Heart left ventricle (tissue), 13 donors: ENCODE measurements at regions not wholly inside any gene's neighbourhood (a gene's known extent, or its start where the extent isn't known, plus 50 kb on each side); places are given as distances from the start of the nearest gene placed in this dataset.

Experiments
- POLR2A ChIP-seq, 2 donors: fragments of 450-650 bp; IDR thresholded peaks; one replicate each; pipeline ENCODE4 v1.6.1; 2017; ENCODE audit warnings: antibody characterized with exemption in 2 of 2, mild to moderate bottlenecking in 2 of 2, moderate library complexity in 2 of 2
- TF ChIP-seq, protein P1 (sequence below), 12 donors: fragments of 200-600 bp; sonication (generic) in 4 of 12; IDR thresholded peaks; one replicate each; pipeline versions ENCODE4 v1.5.0 to v1.8.0; 2018 to 2022; ENCODE audit warnings: antibody characterized with exemption in 12 of 12, mild to moderate bottlenecking in 5 of 12
- donor health status: ischemic (EF 13 %, LVEDD 7.1; RV severe dilation, severe dysfunction).
- donor health status: DM: no; HTN: yes; CAD: no.
- donor health status: DM: no; HTN: no; CAD: no.
- donor health status: ischemic (EF 25% LVEDD 6.9; RV normal size, moderate dysfunction).
- donor health status: ischemic (EF 25% LVEDD 5.7; RV mildly dilated, moderate dysfunction).
- donor health status: ischemic (EF 35%, LVEDD 5.7; RV mildly dilated, moderate dysfunction).
- donor health status: nonischemic (EF 11% LVEDD 7.7; RV severe dilation, severe dysfunction).
- donor health status: DM: yes; HTN: yes; CAD: no.
- donor health status: PGD.
- donor health status: ischemic (EF 29% LVEDD 5.4; RV normal size, mild dysfunction).
- donor health status: nonischemic (EF 23%, LVEDD 6.1; RV moderate dilation, normal function).

DNA sequence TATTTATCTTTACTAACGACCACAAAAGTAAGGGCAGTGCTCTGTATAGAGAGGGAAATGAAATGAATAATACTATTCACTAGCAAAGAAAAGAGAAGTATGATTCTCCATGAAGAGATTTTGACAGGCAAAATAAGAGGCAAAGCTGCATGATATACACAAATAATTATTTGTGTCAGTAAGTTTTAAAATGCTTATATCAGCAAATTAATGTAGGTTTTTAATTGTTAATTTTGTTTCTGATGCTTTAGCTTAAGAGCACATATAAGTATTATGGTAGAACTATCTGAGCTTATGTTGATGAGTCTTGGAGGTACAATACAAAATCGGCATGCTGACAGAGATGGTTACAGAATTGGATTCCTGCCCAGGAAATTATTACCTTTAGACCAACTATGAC, 383.1 kb upstream of the VSTM2A start:
- TF ChIP-seq, protein P1, sequence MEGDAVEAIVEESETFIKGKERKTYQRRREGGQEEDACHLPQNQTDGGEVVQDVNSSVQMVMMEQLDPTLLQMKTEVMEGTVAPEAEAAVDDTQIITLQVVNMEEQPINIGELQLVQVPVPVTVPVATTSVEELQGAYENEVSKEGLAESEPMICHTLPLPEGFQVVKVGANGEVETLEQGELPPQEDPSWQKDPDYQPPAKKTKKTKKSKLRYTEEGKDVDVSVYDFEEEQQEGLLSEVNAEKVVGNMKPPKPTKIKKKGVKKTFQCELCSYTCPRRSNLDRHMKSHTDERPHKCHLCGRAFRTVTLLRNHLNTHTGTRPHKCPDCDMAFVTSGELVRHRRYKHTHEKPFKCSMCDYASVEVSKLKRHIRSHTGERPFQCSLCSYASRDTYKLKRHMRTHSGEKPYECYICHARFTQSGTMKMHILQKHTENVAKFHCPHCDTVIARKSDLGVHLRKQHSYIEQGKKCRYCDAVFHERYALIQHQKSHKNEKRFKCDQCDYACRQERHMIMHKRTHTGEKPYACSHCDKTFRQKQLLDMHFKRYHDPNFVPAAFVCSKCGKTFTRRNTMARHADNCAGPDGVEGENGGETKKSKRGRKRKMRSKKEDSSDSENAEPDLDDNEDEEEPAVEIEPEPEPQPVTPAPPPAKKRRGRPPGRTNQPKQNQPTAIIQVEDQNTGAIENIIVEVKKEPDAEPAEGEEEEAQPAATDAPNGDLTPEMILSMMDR (IDR thresholded peaks at IDR 0.05): no peak
- no peak for TF ChIP-seq POLR2A (IDR thresholded peaks at IDR 0.05)
